ENCODE measurements at regions not wholly inside any gene's neighbourhood (a gene's known extent, or its start where the extent isn't known, plus 50 kb on each side); places are given as distances from the start of the nearest gene placed in this dataset.

DNA sequence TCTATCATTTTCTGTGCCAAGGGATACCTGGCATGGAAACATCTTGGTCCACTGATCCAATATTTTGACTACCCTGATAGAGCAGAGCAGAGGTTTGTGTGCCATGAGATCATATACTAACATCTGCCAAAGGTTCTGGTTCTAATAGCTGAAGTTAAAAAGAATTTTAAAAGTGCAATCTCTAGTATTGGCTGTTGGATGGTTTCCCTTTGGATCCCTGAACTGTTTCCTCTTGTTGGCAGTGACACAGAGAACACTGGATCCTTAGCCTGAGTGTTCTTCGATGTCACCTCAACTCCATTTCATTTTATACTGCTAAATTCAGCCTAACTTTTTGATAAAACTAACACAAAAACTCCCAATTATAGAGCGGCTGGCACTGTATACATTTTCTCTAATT is 169.3 kb upstream of the FBXO11 start (continued):
- TF ChIP-seq CREB1 (CRISPR knock-in tag; IDR thresholded peaks at IDR 0.05; ENCODE audit: low read depth), result no peak
- no peak for TF ChIP-seq EZH2phosphoT487 (IDR thresholded peaks at IDR 0.05; ENCODE audit: unreplicated experiment)
- TF ChIP-seq EZH2 (IDR thresholded peaks at IDR 0.05; ENCODE audit: low read depth, unreplicated experiment), result no peak

- H3F3A ChIP-seq (replicated peaks; ENCODE audit: low read depth), result no peaks in the 10 kb centered on the region
- H3K36me3 Mint-ChIP-seq (ENCODE audit: low read depth), result peaks cover 4% of the 10 kb centered on the region
- H3K9me2 ChIP-seq (ENCODE audit: insufficient read depth), result peaks cover 4% of the 10 kb centered on the region; the same call in 1 of the 2 replicates
- peak; percentile 38 for DNase-seq (ENCODE audit: low spot score)
- no peaks in the 10 kb centered on the region for H3K27me3 ChIP-seq (ENCODE audit: insufficient read depth)
- no peaks in the 10 kb centered on the region for H3K79me2 ChIP-seq (replicated peaks; ENCODE audit: insufficient read depth)
- H3K27me3 Mint-ChIP-seq (ENCODE audit: insufficient read depth, low read depth, poor library complexity), result peaks cover 4% of the 10 kb centered on the region
- no peaks in the 10 kb centered on the region for H3K4me1 Mint-ChIP-seq
- H3K4me3 Mint-ChIP-seq, result no peak overlapping the region
- peak; percentile 79 for ATAC-seq
- no peaks in the 10 kb centered on the region for H4K20me1 ChIP-seq (replicated peaks; ENCODE audit: insufficient read depth)
- H3K4me1 ChIP-seq (ENCODE audit: insufficient read depth), result no peaks in the 10 kb centered on the region
- H3K4me3 ChIP-seq, result no peak overlapping the region
- H3K9me3 Mint-ChIP-seq, result peaks cover 4% of the 10 kb centered on the region; the same call in 2 of the 3 replicates
- no peak overlapping the region for H3K27ac ChIP-seq (ENCODE audit: low read depth)
- no peak overlapping the region for H3K27ac Mint-ChIP-seq
- no peak overlapping the region for H2AFZ ChIP-seq
- H3K36me3 ChIP-seq (ENCODE audit: insufficient read depth), result no peaks in the 10 kb centered on the region
- H3K4me2 ChIP-seq, result no peak overlapping the region
- no peak for TF ChIP-seq EZH2phosphoT487 (IDR thresholded peaks at IDR 0.05; ENCODE audit: unreplicated experiment)
- TF ChIP-seq ZNF331 (CRISPR knock-in tag; IDR thresholded peaks at IDR 0.05; ENCODE audit: low read depth), result no peak
- no peak for TF ChIP-seq CREB1 (CRISPR knock-in tag; IDR thresholded peaks at IDR 0.05; ENCODE audit: low read depth)
- TF ChIP-seq JUNB (IDR thresholded peaks at IDR 0.05; ENCODE audit: unreplicated experiment), result no peak
- TF ChIP-seq NANOG (IDR thresholded peaks at IDR 0.05; ENCODE audit: borderline replicate concordance), result no peak
Measured at GRCh38 chr2:48080534-48081316, 174.4 kb upstream of the FBXO11 start.

DNA sequence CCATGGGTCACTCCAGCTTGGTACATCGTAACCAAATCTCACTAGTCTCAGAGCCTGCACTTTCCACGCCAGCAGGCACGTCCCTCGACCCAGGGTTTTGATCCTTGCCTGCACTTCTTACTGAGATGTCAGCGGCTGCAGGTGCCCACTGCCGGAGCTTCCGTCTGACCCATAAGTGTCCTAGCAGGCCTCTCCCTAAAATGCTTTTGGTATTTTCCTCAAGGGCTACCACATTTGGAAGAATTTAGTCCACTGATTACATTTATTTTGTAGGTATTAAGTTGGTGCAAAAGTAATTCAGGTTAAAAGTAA is 175.0 kb upstream of the FBXO11 start:
- no peak overlapping the region for H3K27ac Mint-ChIP-seq
- peaks cover 9% of the 10 kb centered on the region for H3K36me3 Mint-ChIP-seq (ENCODE audit: low read depth)
- Histone ChIP-seq H3K79me2 (replicated peaks; ENCODE audit: insufficient read depth) (no peaks in the 10 kb centered on the region), H3K9me2 (ENCODE audit: insufficient read depth) (peaks cover 4% of the 10 kb centered on the region; the same call in 1 of the 2 replicates), H3K4me2 (no peak overlapping the region), H2AFZ (no peak overlapping the region), H3K36me3 (ENCODE audit: insufficient read depth) (no peaks in the 10 kb centered on the region), H4K20me1 (replicated peaks; ENCODE audit: insufficient read depth) (no peaks in the 10 kb centered on the region), H3K4me3 (no peak overlapping the region), H3K27me3 (ENCODE audit: insufficient read depth) (no peaks in the 10 kb centered on the region), H3K4me1 (ENCODE audit: insufficient read depth) (no peaks in the 10 kb centered on the region), H3K27ac (ENCODE audit: low read depth) (no peak overlapping the region), H3F3A (replicated peaks; ENCODE audit: low read depth) (no peaks in the 10 kb centered on the region)
- H3K4me3 Mint-ChIP-seq, result no peak overlapping the region
- ATAC-seq (no peak), DNase-seq (ENCODE audit: low spot score) (no peak)
- peaks cover 9% of the 10 kb centered on the region; the same call in 2 of the 3 replicates for H3K9me3 Mint-ChIP-seq
- peaks cover 4% of the 10 kb centered on the region for H3K27me3 Mint-ChIP-seq (ENCODE audit: insufficient read depth, low read depth, poor library complexity)
- no peaks in the 10 kb centered on the region for H3K4me1 Mint-ChIP-seq
- TF ChIP-seq JUNB (IDR thresholded peaks at IDR 0.05; ENCODE audit: unreplicated experiment), result no peak
- no peak for TF ChIP-seq ZNF114 (CRISPR knock-in tag; IDR thresholded peaks at IDR 0.05)
- no peak for TF ChIP-seq EZH2phosphoT487 (IDR thresholded peaks at IDR 0.05; ENCODE audit: unreplicated experiment)
- no peak for TF ChIP-seq POLR2AphosphoS5 (IDR thresholded peaks at IDR 0.05; ENCODE audit: low read depth)
- TF ChIP-seq ZNF462 (CRISPR knock-in tag; IDR thresholded peaks at IDR 0.05), result no peak
- no peak for TF ChIP-seq CTCF (conservative IDR thresholded peaks at IDR 0.05; ENCODE audit: low read depth in 2 of 2)
- TF ChIP-seq CREB1 (CRISPR knock-in tag; IDR thresholded peaks at IDR 0.05; ENCODE audit: low read depth), result no peak

Data from GM23338 (cell line).